ENCODE measurements at regions not wholly inside any gene's neighbourhood (a gene's known extent, or its start where the extent isn't known, plus 50 kb on each side); places are given as distances from the start of the nearest gene placed in this dataset.
A peak's percentile ranks its signal among the peaks of the same experiment; 100 is the strongest.

DNA sequence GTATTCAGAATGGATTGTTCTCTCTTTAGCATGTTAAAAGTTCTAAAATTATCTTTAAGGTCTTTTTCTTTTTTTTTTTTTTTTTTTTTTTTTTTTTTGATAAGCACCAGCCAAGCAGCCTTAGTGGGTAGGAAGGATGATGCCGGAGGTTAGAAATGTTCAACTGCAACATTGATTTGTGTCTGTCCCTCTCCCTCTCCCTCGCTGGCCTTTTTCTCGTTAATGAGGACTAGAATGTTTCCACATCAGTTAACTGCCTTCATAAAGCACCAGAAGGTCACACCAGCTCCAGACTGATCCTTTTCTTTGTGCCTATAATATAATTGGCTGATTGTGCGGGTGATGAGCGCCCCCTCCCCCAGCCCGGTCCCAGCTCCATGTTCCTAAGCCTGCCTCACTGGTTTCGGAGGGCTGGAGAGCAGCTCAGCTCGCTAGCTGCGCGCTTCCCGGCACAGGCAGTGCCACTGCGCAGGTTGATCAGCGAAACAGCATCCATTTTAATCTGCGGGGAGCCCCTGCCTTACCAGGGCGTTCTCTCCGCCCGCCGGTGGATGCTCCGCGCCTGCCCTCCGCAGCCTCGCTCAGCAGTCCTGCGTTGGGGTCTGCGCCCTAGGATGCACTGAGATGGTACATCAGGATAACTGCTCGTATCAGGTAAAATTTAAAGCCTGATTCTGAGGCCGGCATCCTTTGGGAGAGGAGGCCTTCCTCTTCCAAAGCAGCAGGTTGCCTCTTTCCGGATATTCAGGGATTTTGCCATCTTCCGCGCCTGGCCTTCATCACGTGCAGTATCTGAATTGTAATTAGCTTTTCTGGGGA lies 148.9 kb upstream of the IL12A start, which contains the start of gene SCHIP1:
SCHIP1 (plus strand) TSS at position 301 of the 819 bp plus-strand sequence.
- H3K4me3 ChIP-seq (ENCODE audit: low read depth, low read length), result peak within 1 kb of the TSS; percentile 34

DNA sequence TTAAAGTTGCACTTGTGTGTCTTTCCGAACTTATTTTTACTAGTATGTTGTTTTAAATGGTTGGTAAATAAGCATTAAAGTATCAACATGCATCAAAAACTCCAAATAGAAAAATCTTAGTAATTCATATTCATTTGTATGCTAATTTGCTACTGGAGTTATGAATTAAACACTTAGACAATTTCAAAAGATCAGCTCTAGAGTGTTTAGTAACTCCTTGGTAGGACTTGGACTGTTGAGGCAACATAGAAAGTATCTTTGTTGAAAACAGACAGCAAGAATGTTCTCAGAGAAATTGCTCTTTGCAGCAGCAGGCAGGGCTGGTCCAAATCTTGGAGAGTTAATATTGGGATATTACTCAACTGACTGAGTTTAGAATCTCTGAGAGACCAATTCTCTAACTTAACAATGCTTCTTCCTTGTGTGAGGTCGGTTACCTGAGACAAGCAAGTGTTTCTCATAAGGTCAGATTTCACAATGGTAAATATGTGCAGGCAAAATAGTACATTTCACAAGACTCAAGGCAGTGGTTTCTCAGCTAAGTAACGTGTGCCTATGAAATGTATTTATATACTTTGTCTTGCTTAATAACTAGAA lies 147.8 kb upstream of the IL12A start:
- DNase-seq (ENCODE audit: low read depth), result no peak

More for the DNA sequence above, 148.9 kb upstream of the IL12A start, which contains the start of gene SCHIP1:
- TF ChIP-seq, protein P1, sequence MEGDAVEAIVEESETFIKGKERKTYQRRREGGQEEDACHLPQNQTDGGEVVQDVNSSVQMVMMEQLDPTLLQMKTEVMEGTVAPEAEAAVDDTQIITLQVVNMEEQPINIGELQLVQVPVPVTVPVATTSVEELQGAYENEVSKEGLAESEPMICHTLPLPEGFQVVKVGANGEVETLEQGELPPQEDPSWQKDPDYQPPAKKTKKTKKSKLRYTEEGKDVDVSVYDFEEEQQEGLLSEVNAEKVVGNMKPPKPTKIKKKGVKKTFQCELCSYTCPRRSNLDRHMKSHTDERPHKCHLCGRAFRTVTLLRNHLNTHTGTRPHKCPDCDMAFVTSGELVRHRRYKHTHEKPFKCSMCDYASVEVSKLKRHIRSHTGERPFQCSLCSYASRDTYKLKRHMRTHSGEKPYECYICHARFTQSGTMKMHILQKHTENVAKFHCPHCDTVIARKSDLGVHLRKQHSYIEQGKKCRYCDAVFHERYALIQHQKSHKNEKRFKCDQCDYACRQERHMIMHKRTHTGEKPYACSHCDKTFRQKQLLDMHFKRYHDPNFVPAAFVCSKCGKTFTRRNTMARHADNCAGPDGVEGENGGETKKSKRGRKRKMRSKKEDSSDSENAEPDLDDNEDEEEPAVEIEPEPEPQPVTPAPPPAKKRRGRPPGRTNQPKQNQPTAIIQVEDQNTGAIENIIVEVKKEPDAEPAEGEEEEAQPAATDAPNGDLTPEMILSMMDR (conservative IDR thresholded peaks at IDR 0.05; ENCODE audit: low read depth, low read length), result no peak
- no peak for DNase-seq (ENCODE audit: low read depth)

DNA sequence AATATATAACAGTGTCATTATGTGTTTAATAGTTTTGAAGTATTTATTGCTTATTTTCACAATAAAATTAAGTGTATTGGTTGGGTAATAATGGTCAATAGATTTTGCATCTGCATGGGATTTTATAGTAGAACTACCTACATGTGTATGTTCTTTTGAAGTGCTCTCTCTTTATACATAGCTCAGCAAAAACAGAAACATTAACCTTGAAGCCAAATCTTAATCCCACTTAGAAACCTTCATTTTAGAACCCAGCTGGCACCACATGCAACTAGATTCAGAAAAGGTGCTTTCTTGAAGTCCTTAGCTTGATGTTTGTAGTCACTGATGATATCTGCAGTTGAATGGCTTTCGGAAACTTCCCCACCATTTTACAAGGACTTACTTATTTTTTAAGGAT lies 146.9 kb upstream of the IL12A start:
- TF ChIP-seq, protein P1 (conservative IDR thresholded peaks at IDR 0.05; ENCODE audit: low read depth, low read length), result no peak
- DNase-seq (ENCODE audit: low read depth), result no peak
- no peak overlapping the region for H3K4me3 ChIP-seq (ENCODE audit: low read depth, low read length)

More for the DNA sequence above, 147.8 kb upstream of the IL12A start:
- TF ChIP-seq, protein P1 (conservative IDR thresholded peaks at IDR 0.05; ENCODE audit: low read depth, low read length), result no peak
- no peak overlapping the region for H3K4me3 ChIP-seq (ENCODE audit: low read depth, low read length)

DNA sequence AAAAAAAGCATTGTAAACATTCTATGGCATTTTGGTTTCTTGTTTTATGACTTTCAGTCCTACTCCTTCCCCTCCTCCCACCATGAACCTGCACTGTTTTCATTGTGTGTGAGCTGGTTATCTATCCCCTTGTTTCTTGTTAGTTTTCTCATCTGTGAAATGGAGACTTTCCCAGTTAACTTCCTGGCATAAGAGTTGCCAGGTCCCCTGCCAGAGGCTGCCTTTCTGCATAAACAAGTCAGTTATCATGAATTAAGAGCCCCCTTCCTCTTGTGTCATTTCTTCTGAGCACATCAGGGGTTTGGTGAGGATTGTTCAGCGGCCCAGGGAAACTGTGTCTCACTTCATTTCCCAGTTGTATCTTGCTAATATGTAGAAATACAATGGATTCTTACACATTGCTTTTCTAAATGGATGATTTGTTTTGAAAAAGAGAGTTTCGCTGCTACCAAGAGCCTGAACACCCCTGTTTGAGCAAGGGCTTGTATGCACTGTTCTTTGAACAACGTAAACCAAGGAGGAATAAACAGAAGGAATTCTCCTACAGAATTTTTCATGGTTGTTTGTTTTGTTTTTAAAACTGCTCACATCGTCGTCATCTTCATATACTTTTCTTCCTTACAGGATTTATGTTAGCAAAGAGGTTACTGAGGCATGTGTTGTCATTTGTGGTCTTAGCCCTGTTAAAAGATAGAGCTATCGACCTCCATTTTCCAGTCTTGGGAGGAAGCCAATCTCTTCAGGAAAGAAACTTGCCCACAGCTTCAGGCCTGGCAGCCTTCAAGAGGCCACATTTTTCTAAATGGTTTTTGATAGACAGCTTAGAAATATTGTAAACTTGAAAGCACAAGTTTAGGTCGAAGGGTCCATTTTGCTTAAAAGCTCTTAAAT lies 144.6 kb upstream of the IL12A start:
- TF ChIP-seq, protein P1 (conservative IDR thresholded peaks at IDR 0.05; ENCODE audit: low read depth, low read length), result no peak
- DNase-seq (ENCODE audit: low read depth), result no peak
- no peak overlapping the region for H3K4me3 ChIP-seq (ENCODE audit: low read depth, low read length)

DNA sequence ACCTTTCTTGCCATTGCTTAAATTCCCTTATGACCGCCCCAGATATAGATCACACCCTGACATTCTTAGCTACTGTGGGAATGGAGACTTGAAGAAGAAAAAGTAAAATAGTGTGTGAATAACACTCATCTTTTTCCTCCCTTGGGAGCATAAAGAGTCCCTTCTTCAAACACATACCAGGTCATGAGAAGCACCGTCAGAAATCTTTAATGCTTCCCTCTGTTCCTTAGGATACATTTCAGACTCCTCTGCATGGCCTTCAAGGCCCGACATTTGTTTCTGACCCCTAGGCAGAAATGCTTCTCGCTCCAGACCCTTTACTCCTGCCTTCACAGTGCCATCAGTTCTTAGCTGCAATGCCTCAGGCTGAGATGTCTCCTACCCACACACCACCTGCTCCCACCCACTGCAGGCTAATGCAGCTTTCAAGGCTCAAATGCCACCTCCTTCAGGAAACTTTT lies 143.8 kb upstream of the IL12A start:
- no peak for DNase-seq (ENCODE audit: low read depth)
- H3K4me3 ChIP-seq (ENCODE audit: low read depth, low read length), result no peak overlapping the region
- TF ChIP-seq, protein P1 (conservative IDR thresholded peaks at IDR 0.05; ENCODE audit: low read depth, low read length), result no peak

DNA sequence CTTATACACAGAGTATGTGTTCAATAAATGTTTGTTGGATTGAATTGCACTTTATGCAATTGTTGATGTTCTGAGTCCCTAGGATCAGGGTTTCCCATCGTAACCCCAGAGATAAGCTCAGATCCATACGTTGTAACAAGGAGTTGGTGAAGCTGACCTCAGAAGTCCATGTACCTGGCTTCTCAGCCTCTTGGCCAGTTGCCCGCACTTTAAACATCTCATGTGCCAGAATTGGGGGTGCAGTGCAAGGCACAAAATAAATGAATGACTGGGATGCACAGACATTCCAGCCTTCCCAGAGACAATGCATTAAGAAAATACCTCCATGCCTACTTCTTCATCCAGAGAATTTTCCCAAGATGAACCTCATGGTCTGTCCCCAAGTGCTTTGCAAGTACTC lies 142.9 kb upstream of the IL12A start:
- TF ChIP-seq, protein P1 (conservative IDR thresholded peaks at IDR 0.05; ENCODE audit: low read depth, low read length), result no peak
- DNase-seq (ENCODE audit: low read depth), result no peak
- no peak overlapping the region for H3K4me3 ChIP-seq (ENCODE audit: low read depth, low read length)
